Choroid plexus epithelial cell (primary cell): ENCODE measurements at regions not wholly inside any gene's neighbourhood (a gene's known extent, or its start where the extent isn't known, plus 50 kb on each side); places are given as distances from the start of the nearest gene placed in this dataset.
"Not testable (repeated sequence)": the region's sequence is repeated elsewhere in the genome, so short reads cannot be mapped to it uniquely, and the experiment has no call there.

ENCODE experiments used
- DNase-seq: peaks from one replicate; pipeline ENCODE4 v3.0.0-alpha.2; 2010; ENCODE audit warnings: low read depth
- H3K4me3 ChIP-seq: 2 replicates; pipeline ENCODE4 v1.5.1; 2011; ENCODE audit warnings: low read depth, mild to moderate bottlenecking, control low read depth, low read length, moderate library complexity
- TF ChIP-seq, protein P1 (sequence below): conservative IDR thresholded peaks from 2 replicates; pipeline ENCODE4 v1.5.1; 2011; ENCODE audit warnings: low read depth, mild to moderate bottlenecking, control low read depth, inconsistent platforms, low read length, moderate library complexity

- no peak for DNase-seq
- TF ChIP-seq, protein P1, sequence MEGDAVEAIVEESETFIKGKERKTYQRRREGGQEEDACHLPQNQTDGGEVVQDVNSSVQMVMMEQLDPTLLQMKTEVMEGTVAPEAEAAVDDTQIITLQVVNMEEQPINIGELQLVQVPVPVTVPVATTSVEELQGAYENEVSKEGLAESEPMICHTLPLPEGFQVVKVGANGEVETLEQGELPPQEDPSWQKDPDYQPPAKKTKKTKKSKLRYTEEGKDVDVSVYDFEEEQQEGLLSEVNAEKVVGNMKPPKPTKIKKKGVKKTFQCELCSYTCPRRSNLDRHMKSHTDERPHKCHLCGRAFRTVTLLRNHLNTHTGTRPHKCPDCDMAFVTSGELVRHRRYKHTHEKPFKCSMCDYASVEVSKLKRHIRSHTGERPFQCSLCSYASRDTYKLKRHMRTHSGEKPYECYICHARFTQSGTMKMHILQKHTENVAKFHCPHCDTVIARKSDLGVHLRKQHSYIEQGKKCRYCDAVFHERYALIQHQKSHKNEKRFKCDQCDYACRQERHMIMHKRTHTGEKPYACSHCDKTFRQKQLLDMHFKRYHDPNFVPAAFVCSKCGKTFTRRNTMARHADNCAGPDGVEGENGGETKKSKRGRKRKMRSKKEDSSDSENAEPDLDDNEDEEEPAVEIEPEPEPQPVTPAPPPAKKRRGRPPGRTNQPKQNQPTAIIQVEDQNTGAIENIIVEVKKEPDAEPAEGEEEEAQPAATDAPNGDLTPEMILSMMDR, result no peak
- H3K4me3 ChIP-seq, result no peak overlapping the region
These were observed 364.0 kb downstream of the CNTN6 start for GRCh38 chr3:1456781-1457311.

- DNase-seq, result no peak
- TF ChIP-seq, protein P1, result no peak
- no peak overlapping the region for H3K4me3 ChIP-seq
These were observed 369.5 kb downstream of the CNTN6 start for GRCh38 chr3:1462371-1462770.

DNA sequence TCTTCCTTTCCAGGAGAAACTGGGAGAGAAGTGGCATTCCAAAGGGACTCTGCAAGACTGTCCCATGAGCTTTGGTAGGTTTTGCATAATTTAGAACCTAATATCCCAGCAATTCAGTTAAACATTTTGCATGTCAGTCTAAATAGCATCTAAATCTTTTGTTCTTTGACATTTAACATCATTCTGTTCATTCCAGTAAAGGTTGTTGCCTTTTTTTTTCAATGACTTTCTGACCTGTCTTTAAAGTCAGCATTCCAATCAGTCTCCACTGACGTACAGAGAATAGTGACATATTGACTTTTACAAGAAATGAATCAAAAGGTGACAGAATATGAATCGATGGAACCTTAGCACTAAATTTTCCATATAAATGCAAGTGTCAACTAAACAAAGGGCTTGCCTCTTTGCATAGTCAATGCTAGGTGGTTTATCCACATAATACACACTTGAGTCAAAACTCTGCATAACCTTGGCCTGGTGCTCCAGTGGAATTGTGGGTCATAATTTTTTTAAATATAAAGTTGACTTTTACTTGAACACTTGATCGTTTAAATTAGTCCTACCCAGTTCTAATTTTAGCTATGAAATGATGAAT, 370.1 kb downstream of the CNTN6 start:
- DNase-seq, result no peak
- no peak overlapping the region for H3K4me3 ChIP-seq
- TF ChIP-seq, protein P1, result no peak

- H3K4me3 ChIP-seq, DNase-seq: not testable (repeated sequence)
These were observed 372.3 kb downstream of the CNTN6 start for GRCh38 chr3:1465091-1465490.

DNA sequence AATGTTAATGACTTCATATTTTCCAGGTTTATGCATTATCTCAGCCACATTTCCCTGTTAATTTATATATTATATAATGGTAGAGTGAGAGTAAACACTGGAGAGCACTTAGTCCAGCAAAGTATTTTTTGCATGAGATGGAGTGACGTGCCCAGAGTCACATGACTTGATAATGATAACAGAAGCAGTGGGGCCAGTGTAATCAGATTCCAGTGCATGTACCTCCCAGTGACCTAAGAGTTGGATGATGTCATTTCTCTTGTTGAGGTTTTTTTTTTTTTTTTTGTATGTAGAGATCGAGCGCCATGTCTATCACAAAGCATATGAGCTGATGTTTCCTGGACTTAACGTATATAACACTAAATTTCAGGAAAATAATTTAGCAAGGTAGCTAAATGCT, 375.3 kb downstream of the CNTN6 start:
- H3K4me3 ChIP-seq, result no peak overlapping the region
- TF ChIP-seq, protein P1, result no peak
- DNase-seq, result no peak

GRCh38 chr3:1469248-1469647, 376.4 kb downstream of the CNTN6 start:
- DNase-seq, result no peak
- no peak overlapping the region for H3K4me3 ChIP-seq
- TF ChIP-seq, protein P1, result no peak

- no peak for DNase-seq
- TF ChIP-seq, protein P1, result no peak
- H3K4me3 ChIP-seq, result no peak overlapping the region
These were observed 376.9 kb downstream of the CNTN6 start for GRCh38 chr3:1469687-1470086.

GRCh38 chr3:1477669-1478068, 384.8 kb downstream of the CNTN6 start:
- TF ChIP-seq, protein P1, result no peak
- no peak for DNase-seq
- H3K4me3 ChIP-seq, result no peak overlapping the region
